DMS53 treated with DMSO at 0.1 percent for 48 hours (cell line): ENCODE measurements at regions not wholly inside any gene's neighbourhood (a gene's known extent, or its start where the extent isn't known, plus 50 kb on each side); places are given as distances from the start of the nearest gene placed in this dataset.
"Not testable (repeated sequence)": the region's sequence is repeated elsewhere in the genome, so short reads cannot be mapped to it uniquely, and the experiment has no call there.

Experiments
- DNase-seq: peaks from one replicate; lab custom pipeline; 2025; ENCODE audit not compliant: unreplicated experiment; lab: John Stamatoyannopoulos, UW

GRCh38 chr1:73772941-73773340, 425.0 kb downstream of the LRRIQ3 start:
- DNase-seq, result no peak

- DNase-seq, result no peak
Observed at GRCh38 chr1:73771396-73771795, 426.6 kb downstream of the LRRIQ3 start.

GRCh38 chr1:73770109-73770905, 427.7 kb downstream of the LRRIQ3 start:
- no peak for DNase-seq

GRCh38 chr1:73766786-73767348, 431.1 kb downstream of the LRRIQ3 start:
- DNase-seq, result no peak

GRCh38 chr1:73765551-73766233, 432.3 kb downstream of the LRRIQ3 start:
- DNase-seq, result no peak

GRCh38 chr1:73761559-73761958, 436.4 kb downstream of the LRRIQ3 start:
- no peak for DNase-seq

GRCh38 chr1:73759011-73759410, 439.0 kb downstream of the LRRIQ3 start:
- no peak for DNase-seq

- DNase-seq, result no peak
Observed at GRCh38 chr1:73756817-73757216, 441.2 kb downstream of the LRRIQ3 start.

GRCh38 chr1:73755649-73756048, 442.3 kb downstream of the LRRIQ3 start:
- DNase-seq, result no peak

- DNase-seq, result no peak
Observed at GRCh38 chr1:73749996-73750395, 448.0 kb downstream of the LRRIQ3 start.

GRCh38 chr1:73744985-73745384, 453.0 kb downstream of the LRRIQ3 start:
- DNase-seq, result no peak

GRCh38 chr1:73736125-73736524, 461.9 kb downstream of the LRRIQ3 start:
- DNase-seq, result peak; percentile 9

- no peak for DNase-seq
Observed at GRCh38 chr1:73727036-73727435, 470.9 kb downstream of the LRRIQ3 start.

GRCh38 chr1:73722055-73722454, 475.9 kb downstream of the LRRIQ3 start:
- DNase-seq, result no peak

GRCh38 chr1:73717976-73718375, 480.0 kb downstream of the LRRIQ3 start:
- no peak for DNase-seq

- DNase-seq, result no peak
Observed at GRCh38 chr1:73711089-73711488, 486.9 kb downstream of the LRRIQ3 start.

GRCh38 chr1:73701826-73702225, 496.1 kb downstream of the LRRIQ3 start:
- no peak for DNase-seq

- no peak for DNase-seq
Observed at GRCh38 chr1:73676186-73676585, 521.8 kb downstream of the LRRIQ3 start.

GRCh38 chr1:73674945-73675561, 522.9 kb downstream of the LRRIQ3 start:
- DNase-seq, result peak; percentile 67

GRCh38 chr1:73673971-73674370, 524.0 kb downstream of the LRRIQ3 start:
- DNase-seq, result no peak

- no peak for DNase-seq
Observed at GRCh38 chr1:73671530-73671929, 526.4 kb downstream of the LRRIQ3 start.

- DNase-seq, result not testable (repeated sequence)
Observed at GRCh38 chr1:73667959-73668358, 530.0 kb downstream of the LRRIQ3 start.
